HG02840 (cell line): ENCODE measurements at regions not wholly inside any gene's neighbourhood (a gene's known extent, or its start where the extent isn't known, plus 50 kb on each side); places are given as distances from the start of the nearest gene placed in this dataset.
"Not testable (repeated sequence)": the region's sequence is repeated elsewhere in the genome, so short reads cannot be mapped to it uniquely, and the experiment has no call there.

Source experiments
- ATAC-seq: cut with Tn5 transposase; IDR thresholded peaks from one replicate; pipeline ENCODE4 v1.9.1; 2021; ENCODE audit warnings: mild to moderate bottlenecking, moderate library complexity, moderate number of reproducible peaks; ENCODE audit not compliant: unreplicated experiment, low FRiP score

- no peak for ATAC-seq
Measured at GRCh38 chr3:109977897-109978296, 640.6 kb upstream of the DPPA4 start.

GRCh38 chr3:109982201-109982600 lies 644.9 kb upstream of the DPPA4 start:
- no peak for ATAC-seq

- no peak for ATAC-seq
Measured at GRCh38 chr3:109984976-109985375, 647.6 kb upstream of the DPPA4 start.

- no peak for ATAC-seq
Measured at GRCh38 chr3:109985943-109986555, 648.7 kb upstream of the DPPA4 start.

GRCh38 chr3:109994853-109995252 lies 657.5 kb upstream of the DPPA4 start:
- no peak for ATAC-seq

GRCh38 chr3:109995377-109995776 lies 658.0 kb upstream of the DPPA4 start:
- no peak for ATAC-seq

- not testable (repeated sequence) for ATAC-seq
Measured at GRCh38 chr3:110001905-110002304, 664.6 kb upstream of the DPPA4 start.

GRCh38 chr3:110006913-110007312 lies 669.6 kb upstream of the DPPA4 start:
- ATAC-seq, result no peak

- ATAC-seq, result no peak
Measured at GRCh38 chr3:110015231-110015963, 678.1 kb upstream of the DPPA4 start.

GRCh38 chr3:110016235-110016815 lies 679.0 kb upstream of the DPPA4 start:
- no peak for ATAC-seq

GRCh38 chr3:110017304-110017703 lies 680.0 kb upstream of the DPPA4 start:
- no peak for ATAC-seq

- ATAC-seq, result no peak
Measured at GRCh38 chr3:110021659-110022058, 684.3 kb upstream of the DPPA4 start.

GRCh38 chr3:110023022-110023421 lies 685.7 kb upstream of the DPPA4 start:
- not testable (repeated sequence) for ATAC-seq

- ATAC-seq, result no peak
Measured at GRCh38 chr3:110026421-110026820, 689.1 kb upstream of the DPPA4 start.

- ATAC-seq, result no peak
Measured at GRCh38 chr3:110027446-110028080, 690.2 kb upstream of the DPPA4 start.

- ATAC-seq, result no peak
Measured at GRCh38 chr3:110031975-110032374, 694.6 kb upstream of the DPPA4 start.

GRCh38 chr3:110059431-110059830 lies 722.1 kb upstream of the DPPA4 start:
- no peak for ATAC-seq

GRCh38 chr3:110062716-110063115 lies 725.4 kb upstream of the DPPA4 start:
- no peak for ATAC-seq

GRCh38 chr3:110063178-110063577 lies 725.8 kb upstream of the DPPA4 start:
- ATAC-seq, result no peak

GRCh38 chr3:110066206-110066605 lies 728.9 kb upstream of the DPPA4 start:
- no peak for ATAC-seq

- no peak for ATAC-seq
Measured at GRCh38 chr3:110067527-110067926, 730.2 kb upstream of the DPPA4 start.
